PC-9 (cell line): ENCODE measurements at regions not wholly inside any gene's neighbourhood (a gene's known extent, or its start where the extent isn't known, plus 50 kb on each side); places are given as distances from the start of the nearest gene placed in this dataset.

Experiments
- CTCF ChIP-seq: fragments of 200-600 bp; sonication (generic); conservative IDR thresholded peaks from 2 replicates; pipeline ENCODE4 v1.6.1; 2017; ENCODE audit warnings: mixed run types, antibody characterized with exemption, mild to moderate bottlenecking, moderate library complexity
- EZH2 ChIP-seq: fragments of 200-600 bp; sonication (generic); IDR thresholded peaks from 2 replicates; pipeline ENCODE4 v1.8.0; 2017; ENCODE audit warnings: antibody characterized with exemption, low read depth

GRCh38 chr10:118979661-118980060 is 49.9 kb upstream of the NANOS1 start:
- TF ChIP-seq EZH2 (no peak), CTCF (no peak)
